HG02885 (cell line): ENCODE measurements at regions not wholly inside any gene's neighbourhood (a gene's known extent, or its start where the extent isn't known, plus 50 kb on each side); places are given as distances from the start of the nearest gene placed in this dataset.

ENCODE experiments used
- ATAC-seq: cut with Tn5 transposase; IDR thresholded peaks from one replicate; pipeline ENCODE4 v1.9.1; 2021; ENCODE audit warnings: mild to moderate bottlenecking; ENCODE audit not compliant: unreplicated experiment, poor library complexity

- no peak for ATAC-seq
Observed at GRCh38 chr2:47653902-47654789, 83.4 kb upstream of the KCNK12 start.

GRCh38 chr2:47653036-47653435, 82.3 kb upstream of the KCNK12 start:
- ATAC-seq, result no peak

- ATAC-seq, result no peak
Observed at GRCh38 chr2:47652061-47652690, 81.4 kb upstream of the KCNK12 start.

GRCh38 chr2:47651296-47651695, 80.5 kb upstream of the KCNK12 start:
- no peak for ATAC-seq

- no peak for ATAC-seq
Observed at GRCh38 chr2:47650001-47650535, 79.3 kb upstream of the KCNK12 start.

GRCh38 chr2:47645246-47645645, 74.5 kb upstream of the KCNK12 start:
- ATAC-seq, result no peak

- no peak for ATAC-seq
Observed at GRCh38 chr2:47644351-47644750, 73.6 kb upstream of the KCNK12 start.

- no peak for ATAC-seq
Observed at GRCh38 chr2:47641366-47641765, 70.6 kb upstream of the KCNK12 start.

GRCh38 chr2:47640356-47640755, 69.6 kb upstream of the KCNK12 start:
- ATAC-seq, result no peak

- no peak for ATAC-seq
Observed at GRCh38 chr2:47639467-47639866, 68.7 kb upstream of the KCNK12 start.

- no peak for ATAC-seq
Observed at GRCh38 chr2:47638430-47638829, 67.6 kb upstream of the KCNK12 start.

- no peak for ATAC-seq
Observed at GRCh38 chr2:47636596-47637264, 65.9 kb upstream of the KCNK12 start.

- ATAC-seq, result no peak
Observed at GRCh38 chr2:47636176-47636575, 65.4 kb upstream of the KCNK12 start.

- ATAC-seq, result no peak
Observed at GRCh38 chr2:47632754-47633153, 62.0 kb upstream of the KCNK12 start.

- ATAC-seq, result no peak
Observed at GRCh38 chr2:47631792-47632398, 61.1 kb upstream of the KCNK12 start.

- no peak for ATAC-seq
Observed at GRCh38 chr2:47631306-47631705, 60.5 kb upstream of the KCNK12 start.

GRCh38 chr2:47629501-47630460, 59.0 kb upstream of the KCNK12 start:
- ATAC-seq, result no peak

- ATAC-seq, result no peak
Observed at GRCh38 chr2:47628904-47629303, 58.1 kb upstream of the KCNK12 start.

- ATAC-seq, result no peak
Observed at GRCh38 chr2:47626664-47627063, 55.9 kb upstream of the KCNK12 start.
